ENCODE measurements at regions not wholly inside any gene's neighbourhood (a gene's known extent, or its start where the extent isn't known, plus 50 kb on each side); places are given as distances from the start of the nearest gene placed in this dataset.

DNA sequence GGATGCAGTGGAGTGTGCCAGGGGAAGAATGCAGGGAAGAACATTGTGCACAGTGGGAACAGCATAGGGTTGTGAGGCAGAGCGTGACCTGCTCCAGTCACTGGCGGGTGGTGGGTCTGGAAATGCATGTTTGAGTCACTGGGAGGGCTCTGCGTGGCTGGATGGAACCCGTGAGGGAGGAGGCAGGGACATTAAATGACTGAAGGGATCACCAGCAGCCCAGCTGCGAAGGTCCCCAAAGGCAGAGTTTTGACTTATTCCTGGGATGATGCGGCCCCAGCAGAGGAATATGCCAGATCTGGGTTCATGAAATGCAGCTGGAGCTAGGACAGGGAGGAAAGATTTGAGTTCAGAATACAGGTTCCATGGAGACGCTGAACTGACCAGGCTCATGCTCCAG lies 104.0 kb upstream of the FGF3 start:
- Mint-ChIP-seq H3K36me3 (ENCODE audit: insufficient read depth) (no peaks in the 10 kb centered on the region), H3K4me3 (no peak overlapping the region), H3K4me1 (ENCODE audit: low read depth) (peaks cover 4% of the 10 kb centered on the region), H3K27me3 (ENCODE audit: low read depth) (peaks cover 60% of the 10 kb centered on the region), H3K9me3 (no peaks in the 10 kb centered on the region)
- ATAC-seq (no peak), DNase-seq (no peak)

DNA sequence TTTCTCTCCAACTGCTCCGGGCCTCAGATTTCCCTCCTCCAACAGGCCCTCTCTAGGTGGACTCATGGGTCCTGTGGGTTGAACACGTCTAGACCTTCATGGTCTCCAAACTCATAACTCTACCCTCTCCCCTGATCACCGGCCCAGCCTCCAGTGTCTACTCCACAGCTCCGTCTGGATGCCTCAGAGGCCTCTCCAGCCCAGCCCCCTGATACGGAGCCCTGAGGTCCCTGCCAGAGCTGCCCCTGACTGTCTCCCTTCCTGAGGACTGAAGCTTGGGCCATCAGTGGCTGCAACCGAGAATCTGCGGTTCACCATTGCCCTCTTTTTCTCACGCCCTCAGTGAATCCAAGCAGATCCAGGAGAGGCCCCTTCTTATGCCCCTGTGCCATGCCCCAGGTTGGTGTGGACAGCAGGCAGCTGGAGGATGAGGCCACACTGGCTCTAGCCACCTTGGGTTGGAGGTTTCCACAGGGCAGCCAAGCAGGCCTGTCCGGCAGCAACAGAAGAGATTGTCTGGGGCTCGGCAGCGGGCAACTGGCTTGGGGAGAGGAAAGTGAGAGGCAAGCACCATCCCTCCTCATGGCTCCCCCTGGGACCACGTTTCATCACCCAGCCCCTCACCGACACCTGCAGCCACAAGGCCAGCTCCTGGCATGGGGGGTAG lies 104.6 kb upstream of the FGF3 start:
- H3K27me3 Mint-ChIP-seq (ENCODE audit: low read depth), result peaks cover 57% of the 10 kb centered on the region
- DNase-seq, result no peak
- peaks cover 4% of the 10 kb centered on the region for H3K4me1 Mint-ChIP-seq (ENCODE audit: low read depth)
- H3K36me3 Mint-ChIP-seq (ENCODE audit: insufficient read depth), result no peaks in the 10 kb centered on the region
- ATAC-seq, result no peak
- H3K4me3 Mint-ChIP-seq, result no peak overlapping the region
- no peaks in the 10 kb centered on the region for H3K9me3 Mint-ChIP-seq

DNA sequence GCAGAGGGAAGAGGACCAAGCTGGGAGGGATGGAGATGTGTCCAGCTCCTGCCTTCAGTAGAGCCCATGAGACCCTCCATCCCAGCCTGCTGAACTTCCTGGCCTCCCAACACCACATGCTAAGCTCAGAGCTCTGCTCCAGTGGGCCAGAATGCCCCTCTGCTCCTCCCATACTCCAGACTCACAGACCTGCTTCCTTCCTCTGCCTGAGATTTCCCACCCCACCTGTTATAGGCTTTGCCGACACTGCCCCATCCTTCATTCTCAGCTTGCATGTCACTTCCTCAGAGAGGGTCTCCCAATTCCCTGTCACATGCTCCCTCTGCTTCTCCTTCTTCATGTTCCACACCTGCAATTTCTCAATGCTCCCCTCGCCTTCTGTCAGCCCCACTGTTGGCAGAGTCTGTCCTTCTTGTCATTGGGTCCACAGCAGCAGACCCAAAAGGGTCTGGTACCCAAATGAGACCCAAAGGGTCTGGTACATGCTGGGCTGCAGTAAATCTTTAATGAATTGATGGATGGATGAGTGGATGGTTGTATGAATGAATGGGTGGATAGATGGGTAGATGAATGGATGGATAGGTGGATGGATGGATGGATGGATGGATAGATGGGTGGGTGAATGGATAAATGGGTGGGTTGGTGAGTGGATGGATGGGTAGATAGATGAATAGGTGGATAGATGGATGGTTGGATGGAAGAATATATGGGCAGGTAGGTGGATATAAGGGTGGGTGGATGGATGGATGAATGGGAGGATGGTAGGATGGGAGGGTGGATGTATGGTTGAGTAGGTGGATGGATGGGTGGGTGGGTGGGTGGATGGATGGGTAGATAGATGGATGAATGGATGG lies 105.3 kb upstream of the FGF3 start:
- Mint-ChIP-seq H3K4me3 (no peak overlapping the region), H3K4me1 (ENCODE audit: low read depth) (peaks cover 4% of the 10 kb centered on the region), H3K9me3 (no peaks in the 10 kb centered on the region)

DNA sequence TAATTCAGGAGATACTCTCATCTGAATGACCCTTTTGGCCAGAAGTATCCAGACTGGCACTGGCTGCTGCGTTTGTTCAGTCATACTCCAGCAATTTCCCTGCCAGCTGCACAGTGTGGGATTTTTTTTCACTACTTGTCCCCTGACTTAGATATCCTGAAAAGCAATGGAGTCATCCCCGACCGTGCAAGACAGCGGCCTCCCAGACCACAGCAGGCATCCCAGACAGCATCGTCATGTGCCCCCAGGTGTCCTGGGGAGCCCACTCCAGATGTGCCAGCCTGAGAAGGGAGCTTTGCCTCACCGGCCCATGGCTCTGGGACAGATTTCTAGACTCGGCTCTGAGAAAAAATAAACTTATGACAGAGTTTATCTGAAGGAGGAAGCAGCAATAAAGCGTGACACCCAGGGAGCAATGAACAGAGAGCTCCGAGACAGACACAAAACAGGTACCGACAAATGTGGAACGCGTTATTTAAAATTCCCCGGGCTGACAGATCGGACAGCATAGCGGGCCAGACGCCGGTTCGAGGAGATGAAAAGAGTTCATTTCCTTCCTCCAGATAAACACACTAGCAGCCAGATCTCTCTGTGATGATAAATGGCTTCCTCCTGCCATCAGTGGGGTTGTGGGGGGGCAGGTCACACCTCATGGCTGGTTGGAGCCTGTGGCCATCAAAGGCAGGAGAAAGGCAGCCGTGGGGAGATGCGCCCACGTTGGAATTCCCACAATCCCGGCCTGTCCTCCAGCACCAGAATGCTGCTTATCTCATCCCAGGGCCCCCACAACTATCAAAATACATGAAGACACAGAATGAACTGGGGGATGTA lies 106.4 kb upstream of the FGF3 start:
- DNase-seq (no peak), ATAC-seq (no peak)
- no peaks in the 10 kb centered on the region for H3K9me3 Mint-ChIP-seq
- peaks cover 4% of the 10 kb centered on the region for H3K4me1 Mint-ChIP-seq (ENCODE audit: low read depth)
- H3K4me3 Mint-ChIP-seq, result no peak overlapping the region
- peaks cover 62% of the 10 kb centered on the region for H3K27me3 Mint-ChIP-seq (ENCODE audit: low read depth)
- H3K36me3 Mint-ChIP-seq (ENCODE audit: insufficient read depth), result no peaks in the 10 kb centered on the region

More for the DNA sequence above, 105.3 kb upstream of the FGF3 start:
- ATAC-seq (no peak), DNase-seq (no peak)
- Mint-ChIP-seq H3K27me3 (ENCODE audit: low read depth) (peaks cover 57% of the 10 kb centered on the region), H3K36me3 (ENCODE audit: insufficient read depth) (no peaks in the 10 kb centered on the region)

DNA sequence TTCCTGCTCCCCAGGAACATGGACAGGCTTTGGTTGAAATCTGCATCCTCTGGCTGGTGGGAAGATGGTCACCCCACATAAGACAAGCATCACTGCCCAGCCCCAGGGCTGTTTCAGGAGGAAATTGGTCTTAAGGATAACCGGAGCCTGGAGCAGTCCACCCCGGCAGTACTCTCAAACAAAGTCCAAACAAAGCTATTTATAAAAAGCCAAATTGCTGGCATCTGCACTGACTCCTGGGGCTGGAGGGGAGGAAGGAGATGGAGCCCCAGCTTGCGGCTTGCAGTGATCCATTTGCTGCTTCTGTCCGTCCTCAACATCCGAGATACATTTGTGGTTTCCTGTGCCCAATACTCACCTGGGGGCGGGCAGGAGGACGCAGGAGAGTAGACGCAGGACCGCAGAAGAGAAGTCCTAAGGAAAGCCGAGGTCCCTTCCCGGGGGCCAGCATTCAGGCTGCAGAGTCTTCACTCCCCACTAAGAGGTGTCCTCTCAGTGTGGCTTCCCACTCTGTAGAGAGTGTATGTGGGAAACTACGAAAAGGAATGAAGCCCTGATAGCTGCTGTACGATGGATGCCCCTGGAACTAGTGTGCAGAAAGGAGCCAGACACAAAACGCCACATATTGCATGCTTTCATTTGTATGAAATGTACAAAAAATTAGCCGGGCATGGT lies 107.3 kb upstream of the FGF3 start:
- peaks cover 63% of the 10 kb centered on the region for H3K27me3 Mint-ChIP-seq (ENCODE audit: low read depth)

DNA sequence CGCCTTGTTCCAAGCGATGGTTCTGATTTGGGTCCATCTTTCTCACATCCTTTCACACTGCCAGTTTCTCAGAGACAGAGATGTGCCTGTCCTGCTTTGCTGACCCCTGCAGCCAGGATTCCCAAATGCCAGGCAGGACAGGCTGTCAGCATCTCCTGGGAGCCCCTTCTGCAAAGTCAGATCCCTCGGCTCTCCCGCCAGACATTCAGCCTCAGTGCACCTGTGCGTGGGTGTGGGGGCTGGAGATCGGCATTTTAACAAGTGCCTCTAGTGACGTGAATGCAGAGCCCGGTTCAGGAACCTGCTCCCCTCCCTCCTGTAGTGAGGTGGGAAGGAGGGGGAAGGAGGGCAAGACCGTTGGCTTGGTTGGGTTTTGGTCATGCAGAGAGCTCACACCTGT lies 108.9 kb upstream of the FGF3 start:
- no peak for ATAC-seq
- Mint-ChIP-seq H3K9me3 (no peaks in the 10 kb centered on the region), H3K27me3 (ENCODE audit: low read depth) (peaks cover 59% of the 10 kb centered on the region), H3K4me1 (ENCODE audit: low read depth) (peaks cover 4% of the 10 kb centered on the region), H3K4me3 (no peak overlapping the region), H3K36me3 (ENCODE audit: insufficient read depth) (no peaks in the 10 kb centered on the region)
- no peak for DNase-seq

More for the DNA sequence above, 107.3 kb upstream of the FGF3 start:
- Mint-ChIP-seq H3K36me3 (ENCODE audit: insufficient read depth) (no peaks in the 10 kb centered on the region), H3K4me3 (no peak overlapping the region), H3K4me1 (ENCODE audit: low read depth) (peaks cover 4% of the 10 kb centered on the region), H3K9me3 (no peaks in the 10 kb centered on the region)
- ATAC-seq, result no peak
- no peak for DNase-seq

DNA sequence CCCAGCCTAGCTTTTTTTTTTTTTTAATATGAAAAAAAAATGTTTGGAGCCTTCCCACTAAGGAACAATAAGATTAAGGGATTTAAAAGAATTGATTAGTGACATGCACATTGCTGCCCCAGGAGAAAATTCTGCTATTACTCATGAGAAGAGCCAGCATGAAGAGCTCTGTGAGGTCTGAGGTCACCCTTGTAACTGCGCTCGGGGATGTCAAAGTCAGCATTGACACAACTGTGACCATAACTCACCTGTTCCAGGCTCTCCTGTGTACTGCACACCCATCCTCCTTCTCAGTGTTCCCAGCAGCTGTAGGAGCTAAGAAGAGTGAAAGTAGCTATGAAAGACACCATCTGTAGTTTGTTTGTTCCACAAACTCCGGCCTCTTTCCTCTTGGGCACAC lies 109.8 kb upstream of the FGF3 start:
- H3K27me3 Mint-ChIP-seq (ENCODE audit: low read depth), result peaks cover 51% of the 10 kb centered on the region
- no peak for ATAC-seq

DNA sequence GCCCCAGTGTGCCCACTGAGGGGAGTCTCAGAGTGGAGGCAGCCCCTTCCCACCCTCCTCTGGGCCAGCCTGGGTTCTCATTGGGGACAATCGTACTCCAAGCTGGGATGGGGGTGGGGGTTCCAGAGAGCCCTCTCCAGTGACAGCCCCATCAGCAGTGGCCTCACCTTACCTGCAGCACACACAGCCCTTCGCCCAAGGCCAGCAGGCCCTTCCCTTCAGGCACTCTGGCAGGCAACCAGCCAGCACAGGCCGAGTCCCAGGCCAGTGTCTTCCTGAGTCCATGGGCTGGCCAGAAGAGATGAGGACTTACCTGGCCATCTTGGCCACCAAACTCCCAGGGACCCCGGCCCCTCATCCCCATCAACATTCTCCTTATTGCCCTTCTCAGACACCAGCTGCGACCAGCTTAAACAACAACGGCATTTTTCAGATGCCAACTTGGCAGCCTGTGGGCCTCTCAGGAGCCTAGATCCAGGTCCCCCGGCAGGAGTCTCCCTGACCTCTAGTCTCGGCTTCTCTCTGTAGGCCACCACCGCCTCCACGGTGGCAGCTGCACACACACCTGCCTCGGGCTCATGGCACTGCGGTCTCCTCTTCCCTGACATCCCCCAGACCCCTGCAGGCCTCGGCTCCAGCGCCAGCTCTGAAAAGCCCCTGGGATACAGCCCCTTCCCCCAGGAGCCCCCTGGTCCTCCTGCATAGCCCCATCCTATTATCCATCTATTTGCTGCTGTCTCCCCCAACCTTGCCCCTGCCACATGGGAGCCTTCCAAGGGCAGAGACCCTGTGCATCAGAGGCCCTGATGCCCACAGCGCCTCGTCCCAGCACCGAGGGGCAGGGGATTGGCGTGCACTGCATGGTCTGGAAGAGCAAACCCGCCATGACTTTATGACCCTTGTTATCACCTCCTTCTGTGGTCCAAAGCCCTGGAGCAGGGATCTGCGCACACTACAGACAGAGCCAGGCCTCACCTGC lies 111.2 kb upstream of the FGF3 start:
- Mint-ChIP-seq H3K4me3 (no peak overlapping the region), H3K9me3 (no peaks in the 10 kb centered on the region), H3K36me3 (ENCODE audit: insufficient read depth) (no peaks in the 10 kb centered on the region), H3K27me3 (ENCODE audit: low read depth) (peaks cover 41% of the 10 kb centered on the region), H3K4me1 (ENCODE audit: low read depth) (peaks cover 4% of the 10 kb centered on the region)
- no peak for ATAC-seq
- no peak for DNase-seq

More for the DNA sequence above, 109.8 kb upstream of the FGF3 start:
- H3K9me3 Mint-ChIP-seq, result no peaks in the 10 kb centered on the region
- DNase-seq, result no peak
- H3K4me3 Mint-ChIP-seq, result no peak overlapping the region
- no peaks in the 10 kb centered on the region for H3K36me3 Mint-ChIP-seq (ENCODE audit: insufficient read depth)
- H3K4me1 Mint-ChIP-seq (ENCODE audit: low read depth), result peaks cover 4% of the 10 kb centered on the region

DNA sequence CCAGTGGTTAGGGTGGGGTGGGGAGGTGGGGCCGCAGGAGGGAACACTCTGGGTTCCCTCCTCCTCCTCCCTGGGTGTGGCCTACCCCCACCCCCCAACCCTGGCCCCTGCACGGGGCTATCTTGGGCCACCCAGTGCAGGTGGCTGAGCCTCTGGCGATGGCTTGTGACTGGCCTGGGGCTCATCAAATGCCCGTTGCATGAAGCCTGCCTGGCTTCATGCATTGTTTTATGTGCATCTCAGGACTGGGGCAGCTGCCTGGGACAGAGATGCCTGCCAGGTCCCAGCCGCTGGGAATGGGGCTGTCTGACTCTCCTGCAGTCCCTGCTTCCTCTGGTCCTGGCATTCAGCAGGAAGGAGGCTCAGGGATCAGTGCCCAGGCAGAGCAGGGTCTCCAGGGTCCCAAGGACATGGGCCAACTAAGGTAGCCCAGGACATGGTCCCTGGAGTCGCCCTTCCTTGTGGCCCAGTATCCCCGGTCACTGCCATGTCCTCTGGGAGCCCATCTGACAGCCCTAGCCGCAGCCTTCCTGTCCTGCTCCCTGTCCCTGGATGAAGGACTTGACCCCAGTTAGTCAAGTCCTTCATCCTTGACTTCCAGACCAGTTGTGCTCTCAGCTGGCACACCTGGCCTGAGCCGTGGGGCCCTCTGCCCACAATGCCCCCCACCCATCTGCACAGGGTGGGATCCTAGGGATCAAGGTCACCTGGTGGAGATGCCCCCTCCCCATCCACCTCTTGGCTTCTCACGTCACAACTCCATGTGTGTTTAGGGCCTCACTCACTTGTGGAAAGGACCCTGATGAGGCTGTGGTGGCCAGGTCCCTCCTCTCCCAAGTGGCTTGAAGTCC lies 112.1 kb upstream of the FGF3 start:
- no peaks in the 10 kb centered on the region for H3K4me1 Mint-ChIP-seq (ENCODE audit: low read depth)
- no peak for ATAC-seq
- no peak overlapping the region for H3K4me3 Mint-ChIP-seq
- no peaks in the 10 kb centered on the region for H3K9me3 Mint-ChIP-seq
- no peak for DNase-seq
- H3K27me3 Mint-ChIP-seq (ENCODE audit: low read depth), result peaks cover 34% of the 10 kb centered on the region
- no peaks in the 10 kb centered on the region for H3K36me3 Mint-ChIP-seq (ENCODE audit: insufficient read depth)

DNA sequence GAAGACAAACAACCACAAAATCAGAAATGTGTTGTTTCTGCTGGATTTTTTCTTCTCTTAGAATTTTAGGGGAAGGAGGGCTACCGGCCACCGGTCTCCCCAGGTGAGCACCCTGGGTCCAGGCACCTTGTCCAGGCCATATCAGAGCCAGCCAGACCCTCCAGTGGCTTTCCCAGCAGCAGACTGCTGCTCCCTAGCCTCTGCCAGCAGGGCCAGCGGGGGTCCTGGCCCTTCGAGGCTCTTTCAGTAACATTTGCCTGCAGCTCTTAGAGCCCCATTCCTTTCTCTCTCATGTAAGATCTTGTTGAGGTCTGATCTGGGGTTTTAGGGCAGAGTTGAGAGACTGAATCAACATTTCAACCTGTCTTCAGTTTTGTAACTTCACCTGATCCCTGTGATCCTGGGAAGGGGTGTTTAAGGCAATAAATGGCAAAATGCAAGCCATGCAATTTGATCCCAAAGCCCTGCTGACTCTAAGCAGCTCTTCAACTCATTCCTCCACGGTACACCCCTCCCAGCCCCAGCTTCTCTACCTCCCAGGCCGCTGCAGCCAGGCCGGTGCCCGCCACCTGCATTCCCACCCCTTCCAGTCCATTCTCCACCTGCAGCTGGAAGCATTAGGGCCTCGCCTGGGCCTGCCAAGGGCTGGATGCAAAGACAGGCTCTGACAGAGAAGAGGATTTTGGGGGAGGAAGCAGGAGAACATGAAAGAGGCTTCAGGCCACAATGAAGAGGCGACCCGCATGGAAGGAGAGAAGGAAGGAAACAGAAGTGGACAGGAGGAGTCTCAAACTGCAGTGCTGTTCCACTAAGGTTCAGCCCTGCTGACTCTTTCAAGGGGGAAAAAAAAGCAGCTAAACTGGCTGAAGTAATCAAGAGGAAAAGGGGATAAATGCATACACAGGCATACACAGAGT lies 113.0 kb upstream of the FGF3 start:
- DNase-seq (no peak), ATAC-seq (no peak)
- Mint-ChIP-seq H3K4me3 (no peak overlapping the region), H3K4me1 (ENCODE audit: low read depth) (no peaks in the 10 kb centered on the region), H3K9me3 (no peaks in the 10 kb centered on the region), H3K36me3 (ENCODE audit: insufficient read depth) (no peaks in the 10 kb centered on the region), H3K27me3 (ENCODE audit: low read depth) (peaks cover 26% of the 10 kb centered on the region)

DNA sequence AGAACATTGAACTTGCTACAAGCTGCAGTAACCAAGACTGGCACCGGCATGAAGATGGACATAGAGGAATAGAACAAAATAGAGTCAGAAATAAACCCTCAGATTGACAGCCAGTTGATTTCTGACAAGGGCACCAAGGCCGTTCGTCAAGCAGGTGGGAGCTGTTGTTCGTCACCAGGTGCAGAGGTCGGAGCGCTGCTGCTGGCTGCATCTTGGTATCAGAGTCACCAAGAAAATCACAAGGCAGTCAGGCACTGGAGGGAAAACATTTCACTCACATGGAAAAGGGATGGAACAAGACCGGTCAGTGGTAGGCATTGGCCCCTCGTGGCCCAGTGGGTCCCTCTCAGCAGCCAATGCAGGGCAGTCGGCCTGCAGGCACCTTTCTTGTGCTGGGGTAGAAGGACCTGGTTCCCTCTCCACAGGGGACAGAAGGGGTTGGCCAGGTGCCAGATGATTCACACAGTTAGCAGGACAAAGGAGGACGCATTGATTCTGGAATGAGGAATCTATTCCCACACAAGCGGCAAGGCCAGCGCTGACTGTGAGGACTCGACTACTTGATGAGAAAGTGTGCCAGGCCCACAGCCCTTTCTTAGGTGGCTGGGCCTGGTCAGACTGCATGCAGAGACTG lies 115.8 kb upstream of the FGF3 start:
- Mint-ChIP-seq H3K36me3 (ENCODE audit: insufficient read depth) (no peaks in the 10 kb centered on the region), H3K4me3 (no peak overlapping the region), H3K27me3 (ENCODE audit: low read depth) (peaks cover 14% of the 10 kb centered on the region), H3K4me1 (ENCODE audit: low read depth) (no peaks in the 10 kb centered on the region), H3K9me3 (no peaks in the 10 kb centered on the region)
- DNase-seq, result no peak
- ATAC-seq, result no peak

All from activated T-cell treated with anti-CD3 and anti-CD28 coated beads, Interleukin-2, amount 50 U/mL, for 4 hours (primary cell).